Spleen (tissue), 11 donors: ENCODE measurements at regions not wholly inside any gene's neighbourhood (a gene's known extent, or its start where the extent isn't known, plus 50 kb on each side); places are given as distances from the start of the nearest gene placed in this dataset.
"Not testable (repeated sequence)": the region's sequence is repeated elsewhere in the genome, so short reads cannot be mapped to it uniquely, and the experiment has no call there.

Experiments
- DNase-seq: peaks from one replicate; pipeline ENCODE4 v3.0.0-alpha.2; 2020
- H3K27ac ChIP-seq, 8 donors: fragments of 200-600 bp; sonication (generic) in 7 of 8; 1 replicate in 4 of 8; 2 replicates in 4 of 8; pipeline versions ENCODE4 v1.5.0 to v1.8.0; 2016 to 2021; ENCODE audit warnings: inconsistent platforms in 4 of 8, mild to moderate bottlenecking in 4 of 8, moderate library complexity in 1 of 8
- H3K27me3 ChIP-seq, 7 donors: fragments of 200-600 bp; sonication (generic) in 6 of 7; replicated peaks in 1 of 7; 1 replicate in 4 of 7; 2 replicates in 3 of 7; pipeline versions ENCODE4 v1.5.0 to v1.8.0; 2016 to 2021; ENCODE audit warnings: inconsistent platforms in 3 of 7, mild to moderate bottlenecking in 1 of 7
- H3K36me3 ChIP-seq, 6 donors: fragments of 200-600 bp; sonication (generic) in 5 of 6; 1 replicate in 4 of 6; 2 replicates in 2 of 6; pipeline versions ENCODE4 v1.5.0 to v1.8.0; 2016 to 2021; ENCODE audit warnings: inconsistent platforms in 2 of 6
- H3K4me1 ChIP-seq, 6 donors: fragments of 200-600 bp; sonication (generic) in 5 of 6; 1 replicate in 3 of 6; 2 replicates in 3 of 6; pipeline versions ENCODE4 v1.5.0 to v1.8.0; 2016 to 2021; ENCODE audit warnings: inconsistent platforms in 3 of 6
- H3K4me3 ChIP-seq, 8 donors: fragments of 200-600 bp; sonication (generic) in 7 of 8; 1 replicate in 4 of 8; 2 replicates in 4 of 8; pipeline versions ENCODE4 v1.5.0 to v1.8.0; 2016 to 2021; ENCODE audit warnings: inconsistent platforms in 4 of 8, mild to moderate bottlenecking in 4 of 8, moderate library complexity in 2 of 8
- H3K9me3 ChIP-seq, 8 donors: fragments of 200-600 bp; sonication (generic) in 7 of 8; 1 replicate in 4 of 8; 2 replicates in 4 of 8; pipeline versions ENCODE4 v1.5.0 to v1.8.0; 2016 to 2021; ENCODE audit warnings: inconsistent platforms in 4 of 8
- CTCF ChIP-seq, 11 experiments: fragments of 200-600 bp in 7 of 11; fragments of 450-650 bp in 4 of 11; sonication (generic) in 4 of 11; IDR thresholded peaks in 8 of 11; conservative IDR thresholded peaks in 3 of 11; 1 replicate in 7 of 11; 2 replicates in 4 of 11; pipeline versions ENCODE4 v1.4.0 to v1.8.0; 2016 to 2021; ENCODE audit warnings: antibody characterized with exemption in 11 of 11, inconsistent platforms in 4 of 11, mild to moderate bottlenecking in 1 of 11
- POLR2A ChIP-seq, 3 donors: fragments of 450-650 bp; IDR thresholded peaks; one replicate each; pipeline ENCODE4 v1.5.1; 2017; ENCODE audit warnings: antibody characterized with exemption in 3 of 3, mild to moderate bottlenecking in 1 of 3
- POLR2AphosphoS5 ChIP-seq, 3 donors: sonication (generic); formaldehyde crosslinking; IDR thresholded peaks; one replicate each; pipeline ENCODE4 v1.5.1; 2017; ENCODE audit warnings: antibody characterized with exemption in 3 of 3
- WGBS, 5 donors: extraction: QIAGEN DNeasy Blood & Tissue Kit in 3 of 5; methylation state at CpG; one replicate each; pipeline versions ENCODE4 v1.1.5 to v1.1.7; 2013 to 2018; 5-methylcytosine and 5-hydroxymethylcytosine counted together
- intact Hi-C: fragments of 100-400 bp; cut with DNase I; formaldehyde crosslinking; loops from one replicate; pipeline ENCODE4 v1.15.0; 2023; ENCODE audit warnings: low total_unique reads
- donor health status: healthy with polysubstance abuse.
- donor health status: DM: no; HTN: no; CAD: no; lungs with moderate emphysema.
- donor health status: DM: no; HTN: no; CAD: no.
- donor health status: Bipolar disorder and iron deficiency.
- donor health status: healthy.
- donor health status: DM: no; HTN: no; CAD: no.
- donor health status: DM: yes; HTN: yes; CAD: no.

- H3K27me3 ChIP-seq: no peaks in the 10 kb centered on the region
- peaks cover 0 to 4% (median 0%) of the 10 kb centered on the region in 8 donors for H3K9me3 ChIP-seq
- no peak overlapping the region for H3K27ac ChIP-seq
- intact Hi-C loops: no loop called here
- 74 to 81% (median 77%) methylated on average over 3 of the region's 3 CpGs for WGBS, 5 donors
- no peaks in the 10 kb centered on the region for H3K4me1 ChIP-seq
- TF ChIP-seq POLR2AphosphoS5 (IDR thresholded peaks at IDR 0.05) (no peak), CTCF (IDR thresholded peaks at IDR 0.05 in 8 of 11, conservative IDR thresholded peaks at IDR 0.05 in 3 of 11) (no peak)
- no peak for DNase-seq
- no peak overlapping the region for H3K4me3 ChIP-seq
- no peaks in the 10 kb centered on the region for H3K36me3 ChIP-seq
Observed at GRCh38 chr5:40134883-40135520, 544.7 kb upstream of the PTGER4 start.

- no peak overlapping the region for H3K4me3 ChIP-seq
- TF ChIP-seq POLR2A (IDR thresholded peaks at IDR 0.05): no peak
- TF ChIP-seq POLR2AphosphoS5 (IDR thresholded peaks at IDR 0.05): no peak
- TF ChIP-seq CTCF (IDR thresholded peaks at IDR 0.05 in 8 of 11, conservative IDR thresholded peaks at IDR 0.05 in 3 of 11): no peak
- peaks cover 0 to 8% (median 0%) of the 10 kb centered on the region in 6 donors for H3K4me1 ChIP-seq
- intact Hi-C loops: no loop called here
- H3K27ac ChIP-seq: no peak overlapping the region
- no peaks in the 10 kb centered on the region for H3K27me3 ChIP-seq
- 62 to 77% (median 72%) methylated on average over 2 of the region's 2 CpGs for WGBS, 5 donors
- no peaks in the 10 kb centered on the region for H3K36me3 ChIP-seq
- peaks cover 4 to 72% (median 58%) of the 10 kb centered on the region in 8 donors for H3K9me3 ChIP-seq
- DNase-seq: no peak
Observed at GRCh38 chr5:40124367-40124766, 555.3 kb upstream of the PTGER4 start.

GRCh38 chr5:40121236-40121635 is 558.5 kb upstream of the PTGER4 start:
- H3K9me3 ChIP-seq: peaks cover 4 to 60% (median 52%) of the 10 kb centered on the region in 8 donors
- no peak overlapping the region for H3K27ac ChIP-seq
- H3K36me3 ChIP-seq: no peaks in the 10 kb centered on the region
- H3K4me1 ChIP-seq: no peaks in the 10 kb centered on the region
- TF ChIP-seq CTCF (IDR thresholded peaks at IDR 0.05 in 8 of 11, conservative IDR thresholded peaks at IDR 0.05 in 3 of 11) (no peak), POLR2A (IDR thresholded peaks at IDR 0.05) (no peak), POLR2AphosphoS5 (IDR thresholded peaks at IDR 0.05) (no peak)
- intact Hi-C loops: no loop called here
- no peak for DNase-seq
- WGBS, 5 donors: 80 to 100% (median 88%) methylated on average over 1 of the region's 1 CpG
- no peaks in the 10 kb centered on the region for H3K27me3 ChIP-seq
- no peak overlapping the region for H3K4me3 ChIP-seq

- TF ChIP-seq POLR2AphosphoS5 (IDR thresholded peaks at IDR 0.05) (no peak), POLR2A (IDR thresholded peaks at IDR 0.05) (no peak), CTCF (IDR thresholded peaks at IDR 0.05 in 8 of 11, conservative IDR thresholded peaks at IDR 0.05 in 3 of 11) (no peak)
- H3K27ac ChIP-seq: no peak overlapping the region
- no peak for DNase-seq
- intact Hi-C loops: no loop called here
- no peaks in the 10 kb centered on the region for H3K27me3 ChIP-seq
- H3K4me3 ChIP-seq: no peak overlapping the region
- H3K4me1 ChIP-seq: no peaks in the 10 kb centered on the region
- H3K36me3 ChIP-seq: no peaks in the 10 kb centered on the region
- no peaks in the 10 kb centered on the region for H3K9me3 ChIP-seq
Observed at GRCh38 chr5:40112875-40113274, 566.8 kb upstream of the PTGER4 start.

GRCh38 chr5:40111036-40111435 is 568.7 kb upstream of the PTGER4 start:
- H3K4me3 ChIP-seq, H3K27me3 ChIP-seq, H3K27ac ChIP-seq, H3K36me3 ChIP-seq, DNase-seq, intact Hi-C loops, H3K4me1 ChIP-seq, H3K9me3 ChIP-seq: not testable (repeated sequence)
- 90 to 99% (median 97%) methylated on average over 4 of the region's 4 CpGs for WGBS, 5 donors

GRCh38 chr5:40108764-40109390 is 570.8 kb upstream of the PTGER4 start:
- DNase-seq, H3K27me3 ChIP-seq, H3K9me3 ChIP-seq, H3K4me1 ChIP-seq, H3K4me3 ChIP-seq, intact Hi-C loops, H3K36me3 ChIP-seq, H3K27ac ChIP-seq: not testable (repeated sequence)
- WGBS, 5 donors: 59 to 89% (median 74%) methylated on average over 3 of the region's 3 CpGs

- intact Hi-C loops, H3K4me3 ChIP-seq, H3K36me3 ChIP-seq, DNase-seq, H3K4me1 ChIP-seq, H3K27me3 ChIP-seq, H3K27ac ChIP-seq: not testable (repeated sequence)
- H3K9me3 ChIP-seq: peaks cover 0 to 17% (median 12%) of the 10 kb centered on the region in 8 donors
- WGBS, 5 donors: 51 to 65% (median 52%) methylated on average over 4 of the region's 4 CpGs
Observed at GRCh38 chr5:40107786-40108185, 571.9 kb upstream of the PTGER4 start.
